Dedifferentiated amniotic fluid mesenchymal stem cell (primary cell): ENCODE measurements at regions not wholly inside any gene's neighbourhood (a gene's known extent, or its start where the extent isn't known, plus 50 kb on each side); places are given as distances from the start of the nearest gene placed in this dataset.
"Not testable (repeated sequence)": the region's sequence is repeated elsewhere in the genome, so short reads cannot be mapped to it uniquely, and the experiment has no call there.

Experiments
- DNase-seq: peaks from one replicate; pipeline ENCODE4 v3.0.0-alpha.2; 2016; ENCODE audit errors: extremely low spot score

GRCh38 chr14:71773898-71774481 lies 158.2 kb upstream of the RGS6 start:
- no peak for DNase-seq

DNA sequence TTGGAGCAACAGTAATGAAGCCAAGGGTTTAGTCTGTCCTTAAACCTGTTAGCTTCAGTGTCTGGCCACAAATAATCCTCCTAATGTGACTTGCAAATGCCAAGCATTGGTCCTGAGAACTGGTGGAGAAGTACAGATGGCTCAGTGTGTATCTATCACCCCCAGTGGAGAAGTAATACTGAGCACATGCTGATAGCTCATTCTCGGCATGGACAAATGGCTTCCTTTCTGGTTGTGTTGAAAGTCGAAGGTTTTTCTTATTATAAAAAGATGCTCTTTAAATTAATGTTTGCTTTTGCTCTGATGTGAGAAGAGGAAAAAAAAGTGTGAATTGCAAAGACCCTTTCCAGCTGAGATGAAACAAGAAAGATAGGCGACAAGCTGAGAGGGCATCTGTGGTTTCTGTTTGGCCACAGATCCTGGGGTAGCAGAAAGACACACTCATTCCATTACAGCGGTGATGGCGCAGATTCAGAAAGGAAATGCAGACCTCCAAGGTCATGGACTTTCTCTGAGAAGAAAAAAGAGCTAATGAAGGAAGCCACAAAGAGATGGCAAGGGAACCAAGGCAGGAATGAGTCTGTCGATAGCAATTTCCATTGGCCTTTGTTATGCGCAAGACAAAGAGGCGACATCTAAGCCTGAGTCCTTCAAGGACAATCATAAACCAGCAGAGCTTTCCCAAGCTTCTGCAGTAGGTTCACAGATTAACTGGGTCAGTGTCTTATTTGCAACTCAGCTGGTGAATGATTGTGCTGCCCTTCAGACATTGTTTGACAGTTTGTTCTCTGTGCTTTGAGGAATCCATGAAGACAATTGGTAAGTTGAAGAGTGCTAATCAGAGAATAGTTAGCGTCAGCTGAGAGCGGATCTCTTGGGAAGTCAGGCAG lies 155.5 kb upstream of the RGS6 start:
- DNase-seq: no peak

GRCh38 chr14:71780075-71780474 lies 152.2 kb upstream of the RGS6 start:
- no peak for DNase-seq

DNA sequence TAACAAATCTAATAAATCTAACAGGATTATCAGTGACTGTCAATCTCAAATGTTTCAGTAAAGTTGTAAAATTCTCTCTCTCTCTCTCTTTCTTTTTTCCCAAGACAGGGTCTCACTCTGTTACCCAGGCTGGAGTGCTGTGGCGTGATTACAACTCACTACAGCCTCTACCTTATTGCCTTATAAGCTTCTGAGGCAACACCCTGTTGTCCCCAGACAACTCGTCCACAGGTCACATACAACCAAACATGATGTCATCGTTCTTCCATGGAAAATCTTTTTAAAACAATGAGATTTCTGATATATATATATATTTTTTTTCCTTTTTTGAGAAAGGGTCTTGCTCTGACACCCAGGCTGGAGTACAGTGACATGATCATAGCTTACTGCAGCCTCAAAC lies 151.4 kb upstream of the RGS6 start:
- no peak for DNase-seq

GRCh38 chr14:71783088-71783487 lies 149.1 kb upstream of the RGS6 start:
- DNase-seq: no peak

GRCh38 chr14:71783786-71784185 lies 148.4 kb upstream of the RGS6 start:
- peak; percentile 43 for DNase-seq

- DNase-seq: no peak
Observed at GRCh38 chr14:71789005-71789404, 143.2 kb upstream of the RGS6 start.

DNA sequence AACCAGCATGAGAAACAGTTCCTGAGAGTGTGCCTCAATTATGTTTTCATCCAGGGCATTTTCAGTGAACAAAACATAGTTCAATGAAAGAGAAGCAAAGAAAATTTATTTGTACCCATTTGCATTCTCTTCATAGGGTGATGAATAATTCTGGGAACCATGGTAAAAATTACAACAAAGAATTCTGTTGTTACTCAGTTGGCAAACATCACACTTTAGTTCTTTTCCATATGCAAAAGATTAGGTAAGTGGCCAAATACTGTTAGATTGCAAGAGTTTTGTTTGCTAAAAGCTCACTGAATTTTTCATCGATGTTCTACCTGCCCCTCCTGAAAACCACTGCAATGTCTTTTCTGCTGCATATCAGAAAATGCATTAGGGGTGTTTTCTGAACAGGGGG lies 132.4 kb upstream of the RGS6 start:
- DNase-seq: no peak

GRCh38 chr14:71800878-71801277 lies 131.4 kb upstream of the RGS6 start:
- DNase-seq: no peak

DNA sequence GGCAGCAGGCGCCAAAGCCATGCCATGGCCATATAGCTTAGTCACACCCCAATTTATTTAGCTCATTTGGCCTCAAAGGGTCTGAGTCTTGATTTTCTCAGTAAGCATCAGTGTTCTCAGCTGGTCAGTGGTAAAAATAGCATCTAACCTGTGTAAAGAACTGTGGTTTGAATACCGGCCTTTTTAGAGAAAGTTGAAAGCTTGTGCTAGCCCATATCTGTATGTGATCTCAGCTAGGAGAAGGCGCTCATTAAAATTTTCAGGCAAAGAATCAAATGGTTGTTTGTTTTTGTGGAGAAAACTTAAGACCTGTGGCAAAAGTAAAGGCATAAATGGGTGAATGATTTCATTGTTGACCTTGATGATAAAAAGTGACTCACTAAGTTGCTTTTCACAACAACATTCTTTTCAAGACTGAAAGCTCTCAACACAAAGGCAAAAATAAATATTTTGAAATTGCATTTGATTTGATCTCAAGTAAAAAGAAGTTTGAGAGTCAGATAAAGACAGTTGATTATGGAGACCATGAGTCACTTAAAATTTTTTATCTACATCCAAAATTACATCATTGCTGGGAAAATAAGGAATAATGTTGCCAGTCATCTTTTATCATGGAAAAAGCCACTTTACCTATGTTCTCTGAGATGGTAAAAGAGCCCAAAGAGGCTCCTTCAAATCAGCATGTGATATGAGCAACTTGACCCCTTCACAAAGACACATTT lies 128.5 kb upstream of the RGS6 start:
- DNase-seq: peak; percentile 70

- DNase-seq: no peak
Observed at GRCh38 chr14:71804992-71805391, 127.2 kb upstream of the RGS6 start.

GRCh38 chr14:71807049-71807448 lies 125.2 kb upstream of the RGS6 start:
- peak; percentile 79 for DNase-seq

DNA sequence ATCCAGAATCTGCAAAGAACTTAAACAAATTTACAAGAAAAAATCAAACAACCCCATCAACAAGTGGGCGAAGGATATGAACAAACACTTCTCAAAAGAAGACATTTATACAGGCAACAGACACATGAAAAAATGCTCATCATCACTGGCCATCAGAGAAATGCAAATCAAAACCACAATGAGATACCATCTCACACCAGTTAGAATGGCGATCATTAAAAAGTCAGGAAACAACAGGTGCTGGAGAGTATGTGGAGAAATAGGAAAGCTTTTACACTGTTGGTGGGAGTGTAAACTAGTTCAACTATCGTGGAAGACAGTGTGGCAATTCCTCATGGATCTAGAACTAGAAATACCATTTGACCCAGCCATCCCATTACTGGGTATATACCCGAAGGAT lies 121.4 kb upstream of the RGS6 start:
- not testable (repeated sequence) for DNase-seq

DNA sequence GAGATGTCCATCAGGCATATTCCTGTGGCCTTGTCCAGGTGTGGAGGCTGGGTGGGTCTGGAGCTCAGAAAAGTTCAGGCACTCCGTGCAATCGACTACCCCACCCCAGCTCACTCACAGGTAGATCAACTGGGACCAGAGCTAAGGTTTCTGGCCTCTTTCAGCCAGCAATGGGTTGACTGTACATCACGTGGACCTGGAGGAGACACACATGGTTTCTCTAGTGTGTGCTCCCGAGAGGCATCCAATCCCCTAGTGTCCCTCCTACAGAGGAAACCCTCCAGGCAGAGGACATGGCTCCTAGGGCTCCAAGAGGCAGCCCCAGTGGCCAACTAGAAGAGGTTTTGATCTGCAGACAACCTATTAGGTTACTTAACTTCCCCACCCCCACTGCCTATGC lies 119.5 kb upstream of the RGS6 start:
- DNase-seq: no peak

- no peak for DNase-seq
Observed at GRCh38 chr14:71815110-71815509, 117.1 kb upstream of the RGS6 start.

DNA sequence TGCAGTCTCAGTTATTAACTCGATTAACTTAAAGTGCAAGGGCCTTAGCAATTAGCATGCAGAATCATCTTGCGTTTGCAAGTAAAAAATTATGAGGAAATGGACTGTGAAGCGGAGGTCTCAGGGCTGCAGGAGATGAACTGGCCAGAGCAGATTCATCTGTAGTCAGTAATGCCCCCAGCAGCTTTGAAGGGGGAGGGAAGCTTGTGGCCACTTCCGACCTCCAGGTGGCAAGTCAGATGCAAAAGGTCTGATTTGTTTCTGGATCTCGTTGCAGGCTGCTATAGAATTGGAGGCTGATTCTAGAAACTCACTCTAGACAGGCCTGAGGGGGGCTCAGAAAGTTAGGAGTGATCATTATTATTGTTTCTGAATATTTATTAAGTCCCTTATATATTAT lies 107.4 kb upstream of the RGS6 start:
- DNase-seq: no peak

DNA sequence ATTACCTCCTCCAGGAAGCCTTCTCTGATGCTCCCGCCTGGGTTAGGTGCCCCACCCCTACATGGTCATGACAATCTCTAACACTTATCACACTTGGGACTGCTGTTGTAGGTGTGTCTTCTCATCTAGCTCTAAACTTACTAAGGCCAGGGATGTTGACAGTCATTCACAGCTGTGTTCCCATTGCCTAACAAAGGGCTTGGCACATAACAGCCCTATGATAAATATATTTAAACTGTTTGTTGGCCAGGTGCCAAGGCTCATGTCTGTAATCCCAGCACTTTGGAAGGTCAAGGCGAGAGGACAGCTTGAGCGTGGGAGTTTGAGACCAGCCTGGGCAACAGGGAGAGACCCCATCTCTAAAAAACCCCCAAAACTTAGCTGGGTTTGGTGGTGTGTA lies 98.8 kb upstream of the RGS6 start:
- no peak for DNase-seq

- DNase-seq: no peak
Observed at GRCh38 chr14:71834284-71835204, 97.7 kb upstream of the RGS6 start.

DNA sequence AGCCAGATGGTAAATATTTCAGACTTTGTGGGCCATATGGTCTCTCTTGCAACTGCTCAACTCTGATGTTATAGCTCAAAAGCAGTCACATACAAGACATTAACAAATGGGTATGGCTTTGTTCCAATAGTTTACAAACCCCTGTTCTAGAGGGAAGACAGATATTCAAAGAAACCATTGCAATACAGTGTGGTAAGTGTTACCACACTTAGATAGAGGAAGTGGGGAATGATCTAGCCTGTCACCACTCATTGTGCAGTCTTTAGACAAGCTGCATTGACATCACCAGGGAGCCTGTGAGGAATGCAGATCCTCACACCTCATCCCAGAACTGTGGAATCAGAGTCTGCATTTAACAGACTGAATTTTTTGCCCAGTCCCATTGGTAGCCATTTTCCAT lies 80.0 kb upstream of the RGS6 start:
- DNase-seq: no peak

DNA sequence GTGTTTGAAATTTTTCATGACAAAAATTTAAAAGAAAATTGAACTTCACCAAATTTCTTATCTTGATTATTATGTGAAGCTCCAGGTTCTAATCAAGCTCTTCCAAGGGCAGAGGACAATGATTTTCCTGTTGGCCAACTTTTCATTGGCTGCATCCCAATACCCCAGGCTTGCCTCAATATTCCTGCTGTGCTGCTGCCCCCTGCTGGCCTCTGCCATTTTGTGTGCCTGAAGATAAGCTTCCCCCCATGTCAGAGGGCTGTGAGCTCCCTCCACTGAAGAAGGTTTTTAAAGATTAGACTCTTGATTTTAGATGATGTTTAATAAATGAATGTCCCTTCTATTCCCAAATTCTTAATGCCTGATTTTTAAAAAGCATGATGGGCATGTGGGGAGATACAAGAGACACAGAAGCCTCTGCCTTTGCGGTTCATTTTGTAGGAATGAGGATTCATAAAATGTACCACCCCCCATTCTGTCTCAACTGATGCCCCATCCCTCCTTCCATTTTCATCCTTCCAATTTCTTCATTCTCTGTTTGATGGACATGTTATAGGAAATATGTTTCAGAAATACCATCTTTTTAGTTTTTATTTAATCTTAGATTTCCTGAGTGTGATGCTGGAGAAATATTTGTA lies 76.7 kb upstream of the RGS6 start:
- DNase-seq: peak; percentile 71

- no peak for DNase-seq
Observed at GRCh38 chr14:71856199-71856919, 75.9 kb upstream of the RGS6 start.
